Ovary (tissue), 7 donors: ENCODE measurements at regions not wholly inside any gene's neighbourhood (a gene's known extent, or its start where the extent isn't known, plus 50 kb on each side); places are given as distances from the start of the nearest gene placed in this dataset.

ENCODE experiments used
- DNase-seq, 5 donors: peaks; one replicate each; pipeline ENCODE4 v3.0.0-alpha.2; 2019 to 2020
- H3K27ac ChIP-seq, 2 donors: fragments of 200-600 bp; one replicate each; pipeline versions ENCODE4 v1.5.1 to v1.8.0; 2019 to 2022
- H3K27me3 ChIP-seq: fragments of 200-600 bp; one replicate; pipeline ENCODE4 v1.8.0; 2022
- H3K36me3 ChIP-seq: fragments of 200-600 bp; sonication (generic); one replicate; pipeline ENCODE4 v1.5.1; 2019
- H3K4me1 ChIP-seq: one replicate; pipeline ENCODE4 v1.8.1; 2013; ENCODE audit warnings: mild to moderate bottlenecking, moderate library complexity; ENCODE audit not compliant: insufficient read depth
- H3K4me3 ChIP-seq: fragments of 200-600 bp; sonication (generic); one replicate; pipeline ENCODE4 v1.5.1; 2017
- H3K9me3 ChIP-seq, 2 donors: fragments of 200-600 bp in 1 of 2; sonication (generic) in 1 of 2; one replicate each; pipeline versions ENCODE4 v1.5.1 to v1.8.1; 2013 to 2019; ENCODE audit warnings: mild to moderate bottlenecking in 1 of 2, moderate library complexity in 1 of 2
- CTCF ChIP-seq, 3 donors: fragments of 450-650 bp in 2 of 3; fragments of 200-600 bp in 1 of 3; IDR thresholded peaks; one replicate each; pipeline versions ENCODE4 v1.5.1 to v1.8.0; 2016 to 2022; ENCODE audit warnings: antibody characterized with exemption in 3 of 3, mild to moderate bottlenecking in 1 of 3
- EP300 ChIP-seq: sonication (generic); formaldehyde crosslinking; IDR thresholded peaks from one replicate; pipeline ENCODE4 v1.6.1; 2017; ENCODE audit warnings: antibody characterized with exemption
- POLR2A ChIP-seq: fragments of 450-650 bp; IDR thresholded peaks from one replicate; pipeline ENCODE4 v1.6.1; 2017; ENCODE audit warnings: antibody characterized with exemption, mild to moderate bottlenecking, moderate library complexity
- WGBS, 3 donors: extraction: QIAGEN DNeasy Blood & Tissue Kit in 1 of 3; methylation state at CpG; one replicate each; pipeline versions ENCODE4 v1.1.5 to v1.1.7; 2013 to 2017; 5-methylcytosine and 5-hydroxymethylcytosine counted together
- intact Hi-C, 4 donors: fragments of 100-400 bp; cut with DNase I; formaldehyde crosslinking; loops; one replicate each; pipeline versions ENCODE4 v1.11.0 to v1.15.1; 2022 to 2023
- donor health status: DM: no; HTN: no; CAD: no; lungs with moderate emphysema.
- donor health status: DM: no; HTN: no; CAD: no.
- donor health status: Bipolar disorder and iron deficiency.
- donor health status: DM: no; HTN: no; CAD: no.
- donor health status: DM: yes; HTN: yes; CAD: no.

GRCh38 chr2:176821350-176821749 lies 391.2 kb upstream of the HNRNPA3 start:
- Histone ChIP-seq H3K36me3 (no peaks in the 10 kb centered on the region), H3K9me3 (no peaks in the 10 kb centered on the region), H3K27me3 (no peaks in the 10 kb centered on the region), H3K27ac (no peak overlapping the region), H3K4me3 (no peak overlapping the region), H3K4me1 (no peaks in the 10 kb centered on the region)
- TF ChIP-seq EP300 (no peak), POLR2A (no peak), CTCF (IDR thresholded peaks at IDR 0.05) (no peak)
- no peak for DNase-seq
- intact Hi-C loops, result no loop called here
- WGBS, 3 donors, result 76 to 100% (median 98%) methylated on average over 4 of the region's 4 CpGs

- Histone ChIP-seq H3K36me3 (no peaks in the 10 kb centered on the region), H3K4me1 (no peaks in the 10 kb centered on the region), H3K4me3 (no peak overlapping the region), H3K27ac (no peak overlapping the region), H3K9me3 (no peaks in the 10 kb centered on the region), H3K27me3 (no peaks in the 10 kb centered on the region)
- DNase-seq, result no peak
- intact Hi-C loops, result no loop called here
- TF ChIP-seq CTCF (IDR thresholded peaks at IDR 0.05), result no peak
- TF ChIP-seq EP300, result no peak
- TF ChIP-seq POLR2A, result no peak
- 82 to 91% (median 91%) methylated on average over 2 of the region's 2 CpGs for WGBS, 3 donors
Observed at GRCh38 chr2:176822060-176822459, 390.5 kb upstream of the HNRNPA3 start.

- no peak for DNase-seq
- intact Hi-C loops, result no loop called here
- no peaks in the 10 kb centered on the region for H3K36me3 ChIP-seq
- no peaks in the 10 kb centered on the region for H3K4me1 ChIP-seq
- H3K27me3 ChIP-seq, result no peaks in the 10 kb centered on the region
- H3K4me3 ChIP-seq, result no peak overlapping the region
- TF ChIP-seq CTCF (IDR thresholded peaks at IDR 0.05), result no peak
- no peak for TF ChIP-seq POLR2A
- no peak for TF ChIP-seq EP300
- no peaks in the 10 kb centered on the region for H3K9me3 ChIP-seq
- no peak overlapping the region for H3K27ac ChIP-seq
- WGBS, 3 donors, result 93 to 95% (median 94%) methylated on average over 2 of the region's 2 CpGs
Observed at GRCh38 chr2:176826356-176826755, 386.2 kb upstream of the HNRNPA3 start.

GRCh38 chr2:176826984-176827668 lies 385.5 kb upstream of the HNRNPA3 start:
- H3K36me3 ChIP-seq, result no peaks in the 10 kb centered on the region

More at GRCh38 chr2:176826984-176827668, 385.5 kb upstream of the HNRNPA3 start:
- Histone ChIP-seq H3K9me3 (no peaks in the 10 kb centered on the region), H3K4me1 (no peaks in the 10 kb centered on the region), H3K27ac (no peak overlapping the region), H3K27me3 (no peaks in the 10 kb centered on the region), H3K4me3 (no peak overlapping the region)
- TF ChIP-seq EP300 (no peak), POLR2A (no peak), CTCF (IDR thresholded peaks at IDR 0.05) (no peak)
- 69 to 75% (median 71%) methylated on average over 9 of the region's 9 CpGs for WGBS, 3 donors
- intact Hi-C loops, result no loop called here
- DNase-seq, result no peak
